SK-N-MC (cell line): ENCODE measurements at regions not wholly inside any gene's neighbourhood (a gene's known extent, or its start where the extent isn't known, plus 50 kb on each side); places are given as distances from the start of the nearest gene placed in this dataset.

Source experiments
- DNase-seq: peaks from one replicate; pipeline ENCODE4 v3.0.0-alpha.2; 2011; ENCODE audit warnings: low read depth, low spot score
- H3K27ac ChIP-seq: fragments of 200-600 bp; sonication (generic); 2 replicates; pipeline ENCODE4 v1.5.1; 2016; ENCODE audit warnings: mixed run types
- H3K36me3 ChIP-seq: fragments of 200-600 bp; sonication (generic); 2 replicates; pipeline ENCODE4 v1.6.1; 2017; ENCODE audit warnings: antibody characterized with exemption, low read length, mixed read lengths; ENCODE audit not compliant: insufficient read depth
- H3K4me3 ChIP-seq: fragments of 200-600 bp; sonication (generic); 2 replicates; pipeline ENCODE4 v1.5.1; 2016
- H3K9ac ChIP-seq: fragments of 200-600 bp; sonication (generic); 2 replicates; pipeline ENCODE4 v1.8.0; 2017; ENCODE audit warnings: mixed run types, mixed read lengths; ENCODE audit not compliant: insufficient read length
- H3K9me3 ChIP-seq: fragments of 200-600 bp; sonication (generic); 2 replicates; pipeline ENCODE4 v1.6.1; 2017; ENCODE audit warnings: low read depth, mild to moderate bottlenecking, antibody characterized with exemption, low read length, moderate library complexity, mixed read lengths
- EZH2 ChIP-seq: fragments of 200-600 bp; sonication (generic); IDR thresholded peaks from one replicate; pipeline ENCODE4 v1.6.1; 2017; ENCODE audit warnings: antibody characterized with exemption
- FOXP2 ChIP-seq: optimal IDR thresholded peaks from 2 replicates; pipeline ENCODE3; 2011; ENCODE audit warnings: mild to moderate bottlenecking, moderate library complexity; ENCODE audit not compliant: insufficient read depth; ENCODE audit errors: extremely low read length, control extremely low read depth
- POLR2AphosphoS5 ChIP-seq: IDR thresholded peaks from 2 replicates; pipeline ENCODE4 v1.6.1; 2012; ENCODE audit warnings: mild to moderate bottlenecking, low read depth, low read length, borderline replicate concordance

DNA sequence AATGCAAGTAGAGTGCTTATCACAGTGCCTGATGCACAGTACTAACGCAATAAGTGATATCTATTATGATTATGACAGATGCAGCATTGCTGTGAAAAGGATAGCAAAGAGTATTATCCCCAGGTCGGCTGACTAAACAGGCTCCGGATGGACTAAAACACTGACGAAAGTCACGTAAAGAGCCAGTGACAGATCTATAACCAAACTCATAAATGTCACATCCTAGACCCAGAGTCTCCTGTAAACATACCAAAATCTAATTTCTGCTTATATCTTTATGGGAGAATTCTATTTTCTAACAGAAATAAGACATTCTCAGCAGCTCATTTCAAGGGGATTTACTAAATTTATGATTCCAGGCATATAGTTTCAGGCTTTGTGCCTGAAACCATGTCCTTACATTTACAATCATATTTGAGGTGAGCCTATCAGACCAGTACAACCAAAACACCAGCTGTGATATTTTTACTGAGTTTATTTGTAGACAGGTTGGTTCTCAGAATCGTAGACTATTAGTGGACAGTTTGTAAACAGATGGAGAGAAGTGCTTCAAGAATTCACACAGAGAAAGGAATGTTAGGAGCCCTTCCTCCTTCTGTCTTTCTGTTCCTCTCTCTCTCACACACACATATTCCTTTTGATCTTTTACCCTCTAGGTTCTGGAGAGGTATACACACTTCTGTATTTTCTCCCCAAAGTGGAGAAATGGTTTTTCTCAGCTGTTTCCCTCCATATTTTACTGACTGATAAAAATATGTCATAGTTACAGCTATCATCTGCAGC lies 52.4 kb upstream of the WDR26 start:
- no peak for TF ChIP-seq EZH2
- TF ChIP-seq POLR2AphosphoS5, result no peak
- no peak for TF ChIP-seq FOXP2
- no peak overlapping the region for H3K4me3 ChIP-seq
- H3K36me3 ChIP-seq, result no peaks in the 10 kb centered on the region
- H3K9me3 ChIP-seq, result no peaks in the 10 kb centered on the region
- no peak overlapping the region for H3K9ac ChIP-seq
- no peak overlapping the region for H3K27ac ChIP-seq
- DNase-seq, result no peak

DNA sequence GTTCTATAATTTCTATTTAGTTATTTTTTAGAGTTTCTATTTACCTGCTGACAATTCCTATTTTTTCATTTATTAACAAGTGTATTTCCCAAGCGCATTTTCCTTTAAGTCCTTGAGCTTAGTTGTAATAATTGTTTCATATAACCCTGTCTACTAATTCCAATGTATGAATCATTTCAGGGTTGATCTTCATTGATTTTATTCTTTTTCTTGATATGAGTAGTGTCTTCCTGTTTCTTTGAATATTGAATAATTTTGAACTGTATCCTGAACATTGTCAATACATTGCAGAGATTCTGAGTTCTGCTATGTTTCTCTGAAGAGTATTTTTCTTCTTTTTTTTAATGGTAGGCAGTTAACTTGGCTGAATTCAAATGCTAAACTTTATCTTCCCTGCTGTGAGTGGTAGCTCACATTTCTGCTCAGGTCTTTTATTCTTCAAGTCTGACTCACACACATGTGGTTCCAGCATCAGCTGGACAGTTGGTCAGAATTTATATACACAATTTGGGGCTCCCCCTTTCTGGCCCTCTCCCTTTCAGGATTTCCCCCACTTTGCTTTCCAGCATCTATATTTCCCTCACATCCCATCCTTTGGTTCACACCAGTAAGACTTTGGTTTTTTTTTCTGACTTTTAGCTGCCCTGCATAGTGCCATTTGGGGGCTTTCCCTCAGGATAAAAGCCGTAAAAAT lies 54.4 kb upstream of the WDR26 start:
- H3K27ac ChIP-seq, result no peak overlapping the region
- DNase-seq, result no peak
- no peaks in the 10 kb centered on the region for H3K9me3 ChIP-seq
- no peak overlapping the region for H3K9ac ChIP-seq
- no peak for TF ChIP-seq POLR2AphosphoS5
- H3K4me3 ChIP-seq, result no peak overlapping the region
- no peaks in the 10 kb centered on the region for H3K36me3 ChIP-seq

DNA sequence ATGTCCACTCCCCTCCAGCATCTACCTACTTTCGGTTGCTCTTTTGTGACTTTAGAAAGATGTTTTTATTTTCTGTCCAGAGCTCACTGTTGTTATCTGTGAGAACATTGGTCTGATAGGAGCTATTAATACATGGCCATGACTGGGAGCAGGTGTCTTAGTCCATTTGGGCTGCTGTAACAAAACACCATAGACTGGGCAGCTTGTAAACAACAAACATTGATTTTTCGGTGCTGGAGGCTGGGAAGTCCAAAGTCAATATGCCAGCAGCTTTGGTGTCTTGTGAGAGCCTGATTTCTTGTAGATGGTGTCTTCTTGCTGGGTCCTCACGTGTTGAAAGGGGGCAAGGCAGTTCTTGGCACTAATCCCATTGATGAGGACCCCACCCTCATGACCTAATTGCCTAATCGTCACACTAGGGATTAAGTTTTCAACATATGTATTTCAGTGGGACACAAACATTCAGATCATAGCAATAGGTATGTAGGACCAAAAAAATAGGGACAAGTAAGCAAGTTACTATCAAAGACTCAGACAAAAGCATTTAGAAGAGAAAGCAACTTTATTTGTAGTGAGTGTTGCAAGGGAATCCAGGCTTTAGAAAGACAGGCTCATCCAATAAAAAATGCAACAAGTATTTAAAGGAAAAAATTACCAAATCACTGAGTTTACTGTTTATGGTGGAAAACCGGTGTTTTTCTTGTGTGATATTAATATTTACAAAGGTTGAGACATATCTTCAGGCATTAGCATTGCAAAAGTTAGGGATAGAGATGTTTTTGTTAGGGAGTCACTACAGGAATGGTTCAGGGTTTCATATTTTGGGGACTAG lies 55.2 kb upstream of the WDR26 start:
- Histone ChIP-seq H3K27ac (no peak overlapping the region), H3K36me3 (no peaks in the 10 kb centered on the region), H3K4me3 (no peak overlapping the region), H3K9ac (no peak overlapping the region), H3K9me3 (no peaks in the 10 kb centered on the region)
- no peak for DNase-seq
- TF ChIP-seq EZH2 (no peak), FOXP2 (no peak), POLR2AphosphoS5 (no peak)

DNA sequence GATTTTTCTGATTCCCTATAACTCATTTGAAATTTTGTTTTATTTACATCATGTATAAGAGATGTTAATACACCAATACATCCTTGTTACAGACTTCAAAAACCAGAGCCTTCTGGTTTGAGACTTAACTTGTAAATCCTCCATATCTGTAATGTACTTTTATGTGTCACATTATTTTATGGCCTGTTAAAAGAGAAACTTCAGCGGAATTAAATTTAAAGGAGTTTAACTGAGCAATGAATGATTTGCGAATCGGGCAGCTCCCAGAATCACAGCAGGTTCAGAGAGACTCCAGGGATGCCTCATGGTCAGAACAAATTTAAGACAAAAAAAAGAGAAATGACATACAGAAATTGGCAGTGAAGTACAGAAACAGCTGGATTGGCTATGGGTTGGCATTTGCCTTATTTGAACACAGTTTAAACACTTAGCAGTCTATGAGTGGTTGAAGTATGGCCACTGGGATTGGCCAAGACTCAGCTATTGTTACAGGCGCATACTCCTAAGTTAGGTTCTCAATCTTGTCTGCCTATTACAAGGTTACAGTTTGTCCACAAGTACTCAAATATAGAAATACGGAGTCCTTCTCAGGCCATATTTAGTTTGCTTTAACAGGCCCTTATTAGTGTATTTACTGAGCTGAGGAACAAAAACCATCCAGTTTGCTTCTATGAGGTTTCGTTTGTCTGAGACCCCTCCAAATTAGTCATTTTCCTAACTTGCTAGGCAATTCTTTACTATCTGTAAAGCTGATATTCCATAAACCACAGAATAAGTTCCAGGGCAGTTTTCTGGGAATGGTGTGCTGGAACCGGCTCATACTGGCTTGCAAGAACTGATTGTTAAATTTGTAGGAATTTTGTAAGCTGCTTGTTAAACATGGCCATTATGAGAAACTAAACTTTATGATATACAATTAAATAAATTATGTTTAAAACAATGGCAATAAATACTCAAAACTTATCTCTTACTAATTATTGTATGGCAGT lies 56.2 kb upstream of the WDR26 start:
- H3K36me3 ChIP-seq, result no peaks in the 10 kb centered on the region
- no peak overlapping the region for H3K9ac ChIP-seq
- no peak for TF ChIP-seq POLR2AphosphoS5
- TF ChIP-seq FOXP2, result no peak
- TF ChIP-seq EZH2, result no peak
- H3K9me3 ChIP-seq, result no peaks in the 10 kb centered on the region
- no peak overlapping the region for H3K27ac ChIP-seq
- no peak for DNase-seq
- no peak overlapping the region for H3K4me3 ChIP-seq

DNA sequence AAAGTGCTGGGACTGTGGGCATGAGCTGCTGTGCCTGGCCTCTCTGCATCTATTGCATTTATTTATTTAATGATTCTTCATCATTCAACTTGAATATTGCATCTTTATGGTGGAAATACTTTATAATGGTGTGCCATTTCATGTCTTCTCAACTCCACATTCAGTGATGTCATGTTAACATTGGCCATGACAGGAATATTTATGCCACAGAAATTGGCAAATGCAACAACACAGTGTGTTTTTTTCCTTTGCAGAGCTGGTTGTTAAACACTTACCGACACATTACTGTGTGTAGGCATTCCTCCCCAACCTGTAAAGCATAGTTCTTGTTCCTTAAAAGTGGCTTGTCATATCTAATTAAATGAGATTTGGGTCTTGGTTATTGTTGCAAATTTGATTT lies 57.4 kb upstream of the WDR26 start:
- peaks cover 3% of the 10 kb centered on the region; the same call in 1 of the 2 replicates for H3K36me3 ChIP-seq
- no peak for TF ChIP-seq FOXP2
- no peak for TF ChIP-seq EZH2
- no peak for TF ChIP-seq POLR2AphosphoS5
- H3K9ac ChIP-seq, result no peak overlapping the region
- no peak for DNase-seq
- H3K4me3 ChIP-seq, result no peak overlapping the region
- peaks cover 5% of the 10 kb centered on the region; the same call in 1 of the 2 replicates for H3K9me3 ChIP-seq
- no peak overlapping the region for H3K27ac ChIP-seq

DNA sequence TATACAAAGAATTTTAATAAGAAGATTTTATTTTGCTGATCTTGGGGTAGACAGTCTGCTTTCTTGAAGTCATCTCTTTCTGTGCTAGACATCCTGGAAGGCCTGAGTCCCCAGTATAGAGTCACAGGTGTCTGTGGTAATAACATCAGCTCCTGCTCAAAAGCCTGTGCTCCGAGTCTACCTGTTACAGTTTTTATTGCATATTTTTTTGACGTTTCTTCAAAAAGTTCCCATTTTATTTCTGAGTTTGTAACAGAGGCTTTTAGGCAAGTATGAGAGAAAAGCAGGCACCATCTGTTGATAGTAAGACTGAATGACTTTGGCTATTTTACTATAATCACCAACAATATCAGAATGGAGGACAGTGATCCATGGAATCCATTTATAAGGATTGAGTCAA lies 58.0 kb upstream of the WDR26 start:
- no peak overlapping the region for H3K27ac ChIP-seq

DNA sequence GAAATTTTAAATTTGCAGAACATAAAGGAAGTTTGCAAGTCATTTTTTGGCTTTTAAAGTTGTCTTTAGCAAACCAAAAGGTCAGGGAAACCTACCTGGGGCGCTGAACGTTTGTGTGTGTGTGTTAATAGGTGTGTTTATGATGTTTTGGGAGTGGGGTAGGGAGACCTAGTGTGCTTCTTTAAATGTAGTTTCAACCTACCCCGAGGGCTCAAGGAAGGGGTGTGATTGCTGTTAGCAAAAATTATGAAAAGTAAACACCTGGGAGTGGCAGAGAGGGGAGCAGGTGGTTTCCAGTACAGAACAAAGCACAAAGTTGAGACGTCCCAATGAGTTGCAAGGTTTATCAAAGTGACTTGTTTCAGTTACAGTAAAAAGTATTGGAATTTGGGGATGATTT lies 58.7 kb upstream of the WDR26 start:
- Histone ChIP-seq H3K36me3 (peaks cover 3% of the 10 kb centered on the region; the same call in 1 of the 2 replicates), H3K9ac (no peak overlapping the region), H3K4me3 (no peak overlapping the region), H3K9me3 (peaks cover 9% of the 10 kb centered on the region; the same call in 1 of the 2 replicates), H3K27ac (no peak overlapping the region)
- TF ChIP-seq FOXP2, result no peak
- no peak for TF ChIP-seq EZH2
- no peak for TF ChIP-seq POLR2AphosphoS5
- no peak for DNase-seq

More for the DNA sequence above, 58.0 kb upstream of the WDR26 start:
- Histone ChIP-seq H3K9me3 (peaks cover 9% of the 10 kb centered on the region; the same call in 1 of the 2 replicates), H3K36me3 (peaks cover 3% of the 10 kb centered on the region; the same call in 1 of the 2 replicates), H3K9ac (no peak overlapping the region), H3K4me3 (no peak overlapping the region)
- DNase-seq, result no peak
- TF ChIP-seq EZH2, result no peak
- no peak for TF ChIP-seq POLR2AphosphoS5
- no peak for TF ChIP-seq FOXP2

DNA sequence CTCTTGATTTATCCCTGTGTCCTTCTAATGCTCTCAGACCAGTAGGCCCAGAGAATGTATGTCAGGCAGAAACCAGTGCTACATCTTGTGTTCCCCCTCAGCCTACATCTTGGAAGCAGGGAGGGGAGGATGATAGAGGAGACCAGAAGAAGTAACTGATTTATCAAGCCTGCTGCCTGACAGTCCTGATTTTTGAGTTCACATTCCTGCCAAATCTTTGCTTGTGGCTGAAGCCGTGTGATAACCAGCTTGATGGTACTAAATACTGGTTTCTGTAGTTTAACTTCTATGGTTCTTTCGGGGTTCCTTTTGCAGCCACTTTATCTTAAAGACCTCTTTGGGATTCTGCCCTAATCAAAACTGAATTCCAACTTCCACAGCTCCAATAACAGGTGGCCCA lies 59.7 kb upstream of the WDR26 start:
- H3K4me3 ChIP-seq, result no peak overlapping the region
- TF ChIP-seq POLR2AphosphoS5 (no peak), EZH2 (no peak), FOXP2 (no peak)
- peaks cover 3% of the 10 kb centered on the region; the same call in 1 of the 2 replicates for H3K36me3 ChIP-seq
- H3K27ac ChIP-seq, result no peak overlapping the region
- peaks cover 9% of the 10 kb centered on the region; the same call in 1 of the 2 replicates for H3K9me3 ChIP-seq
- no peak for DNase-seq
- no peak overlapping the region for H3K9ac ChIP-seq
